HG02938 (cell line): ENCODE measurements at regions not wholly inside any gene's neighbourhood (a gene's known extent, or its start where the extent isn't known, plus 50 kb on each side); places are given as distances from the start of the nearest gene placed in this dataset.
"Not testable (repeated sequence)": the region's sequence is repeated elsewhere in the genome, so short reads cannot be mapped to it uniquely, and the experiment has no call there.

Experiments used
- ATAC-seq: cut with Tn5 transposase; IDR thresholded peaks from one replicate; pipeline ENCODE4 v1.9.1; 2021; ENCODE audit warnings: mild to moderate bottlenecking, moderate library complexity; ENCODE audit not compliant: unreplicated experiment

- no peak for ATAC-seq
Observed at GRCh38 chr1:4460651-4461050, 193.8 kb upstream of the AJAP1 start.

GRCh38 chr1:4461726-4462290, 192.6 kb upstream of the AJAP1 start:
- ATAC-seq = no peak

- no peak for ATAC-seq
Observed at GRCh38 chr1:4462831-4463484, 191.5 kb upstream of the AJAP1 start.

DNA sequence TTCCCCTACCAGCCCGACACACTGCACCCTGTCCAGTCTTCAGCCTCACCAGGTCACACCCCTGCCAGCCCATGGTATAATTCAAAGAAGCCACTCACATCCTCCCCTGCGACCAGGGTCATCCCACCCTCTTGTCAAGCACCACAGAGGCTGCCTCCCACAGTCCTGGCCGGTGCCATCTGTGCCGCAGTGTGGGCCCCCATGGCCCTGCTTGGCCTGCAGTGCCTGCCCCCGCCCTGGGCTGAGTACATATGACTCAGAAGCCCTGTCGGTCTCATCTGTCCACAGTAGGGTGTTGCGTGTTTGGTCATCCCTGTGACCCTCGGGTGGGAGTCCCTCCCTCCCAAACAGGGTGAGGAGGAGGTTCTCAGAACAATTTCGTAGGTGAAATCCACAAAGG, 190.8 kb upstream of the AJAP1 start:
- no peak for ATAC-seq

- ATAC-seq = no peak
Observed at GRCh38 chr1:4464478-4464877, 189.9 kb upstream of the AJAP1 start.

- ATAC-seq = no peak
Observed at GRCh38 chr1:4467241-4467640, 187.2 kb upstream of the AJAP1 start.

- ATAC-seq = no peak
Observed at GRCh38 chr1:4468386-4468785, 186.0 kb upstream of the AJAP1 start.

- ATAC-seq = no peak
Observed at GRCh38 chr1:4468804-4469514, 185.4 kb upstream of the AJAP1 start.

GRCh38 chr1:4476394-4476793, 178.0 kb upstream of the AJAP1 start:
- no peak for ATAC-seq

- no peak for ATAC-seq
Observed at GRCh38 chr1:4481451-4481850, 173.0 kb upstream of the AJAP1 start.

DNA sequence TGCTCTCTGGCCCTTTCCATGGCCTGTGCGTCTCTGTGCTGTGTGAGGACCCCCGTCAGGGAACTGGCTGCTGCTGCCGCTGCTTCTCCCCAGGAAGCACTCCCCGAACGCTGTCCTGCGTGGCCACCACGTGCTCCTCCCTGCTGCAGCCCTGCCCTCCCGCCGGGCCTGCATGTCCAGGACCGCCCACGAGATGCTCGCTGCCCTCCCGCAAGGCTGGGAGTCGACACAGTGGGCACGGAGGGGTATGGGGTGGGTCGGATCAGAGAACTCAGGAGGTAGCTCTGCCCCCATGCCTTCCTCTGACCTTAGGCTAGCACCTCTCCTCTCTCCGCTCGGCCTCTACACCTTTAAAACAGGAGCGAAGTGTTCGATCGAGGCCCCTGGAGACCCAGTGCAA, 171.9 kb upstream of the AJAP1 start:
- no peak for ATAC-seq

GRCh38 chr1:4483021-4483625, 171.3 kb upstream of the AJAP1 start:
- ATAC-seq = no peak

- no peak for ATAC-seq
Observed at GRCh38 chr1:4485398-4485797, 169.0 kb upstream of the AJAP1 start.

GRCh38 chr1:4485878-4486277, 168.5 kb upstream of the AJAP1 start:
- ATAC-seq = no peak

DNA sequence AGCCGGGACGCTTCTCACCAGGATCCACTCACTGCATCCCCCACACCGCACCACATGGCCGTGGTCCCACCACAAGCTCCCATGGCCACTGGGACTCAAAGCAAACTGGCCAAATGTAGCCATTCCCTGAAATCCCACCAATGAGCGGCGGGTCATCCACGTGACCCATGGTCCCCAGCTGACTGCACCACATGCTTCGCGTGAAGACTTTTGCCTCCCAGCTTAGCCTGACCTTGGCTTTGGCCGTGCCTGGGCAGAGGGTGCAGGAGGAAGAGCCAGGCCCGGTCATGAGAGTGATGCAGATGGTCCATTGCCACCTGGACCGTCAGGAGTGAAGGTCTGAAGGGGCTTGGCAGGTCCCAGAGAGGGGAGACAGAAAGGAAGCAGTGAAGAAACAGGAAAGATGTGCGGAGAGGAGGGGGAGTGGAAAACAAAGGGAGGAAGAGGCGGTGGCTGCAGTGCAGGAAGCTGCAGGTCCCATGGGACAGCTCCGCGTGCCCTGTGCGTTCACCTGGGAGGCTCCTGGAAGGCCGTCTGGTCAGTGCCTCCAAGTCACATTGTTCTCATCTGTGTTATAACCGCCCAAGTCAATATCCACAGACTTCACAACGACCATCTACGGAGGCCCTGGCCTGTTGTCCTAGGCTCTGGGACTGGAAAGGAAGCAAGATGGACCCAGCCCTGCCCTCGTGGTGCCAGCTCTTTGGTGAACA, 167.8 kb upstream of the AJAP1 start:
- ATAC-seq = no peak

DNA sequence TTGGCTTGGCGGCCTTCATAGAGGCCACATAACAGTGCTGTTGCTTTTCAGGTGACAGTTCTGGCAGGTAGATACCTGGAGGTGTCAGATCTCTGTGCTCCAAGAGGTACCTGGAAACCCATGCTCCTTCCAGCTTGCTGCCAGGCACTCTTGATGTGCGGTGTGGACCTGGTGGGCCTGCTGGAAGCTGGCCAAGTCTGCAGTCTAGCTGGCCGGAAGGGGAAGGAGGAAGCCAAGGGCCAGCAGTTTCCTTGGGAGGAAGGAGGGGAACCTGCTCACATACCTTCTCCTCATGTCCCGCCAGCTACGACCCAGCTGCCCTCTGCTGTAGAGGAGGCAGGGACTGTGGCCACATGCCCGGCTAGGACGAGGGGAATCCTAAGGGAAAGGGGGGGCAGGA, 166.4 kb upstream of the AJAP1 start:
- no peak for ATAC-seq

DNA sequence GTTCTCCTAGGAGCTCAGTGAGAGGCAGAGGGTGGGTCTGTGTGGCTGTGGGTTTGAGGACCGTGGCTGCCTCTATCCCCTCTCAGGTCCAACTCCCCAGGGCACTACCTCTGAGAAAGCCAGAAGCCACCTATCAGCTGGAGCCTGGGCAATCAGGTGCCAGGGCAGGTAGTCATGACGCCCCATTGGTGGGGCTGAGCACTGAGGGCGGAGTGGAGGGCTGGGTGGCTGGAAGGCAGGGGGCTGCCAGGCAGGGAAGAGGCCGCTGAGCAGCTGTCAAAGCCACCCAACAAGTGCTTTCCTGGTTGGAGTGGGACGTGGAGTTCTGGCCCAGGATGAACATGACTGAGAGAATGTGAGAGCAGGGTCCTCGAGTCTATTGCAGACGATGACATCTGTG, 164.9 kb upstream of the AJAP1 start:
- ATAC-seq = no peak

- ATAC-seq = not testable (repeated sequence)
Observed at GRCh38 chr1:4489992-4490391, 164.4 kb upstream of the AJAP1 start.

DNA sequence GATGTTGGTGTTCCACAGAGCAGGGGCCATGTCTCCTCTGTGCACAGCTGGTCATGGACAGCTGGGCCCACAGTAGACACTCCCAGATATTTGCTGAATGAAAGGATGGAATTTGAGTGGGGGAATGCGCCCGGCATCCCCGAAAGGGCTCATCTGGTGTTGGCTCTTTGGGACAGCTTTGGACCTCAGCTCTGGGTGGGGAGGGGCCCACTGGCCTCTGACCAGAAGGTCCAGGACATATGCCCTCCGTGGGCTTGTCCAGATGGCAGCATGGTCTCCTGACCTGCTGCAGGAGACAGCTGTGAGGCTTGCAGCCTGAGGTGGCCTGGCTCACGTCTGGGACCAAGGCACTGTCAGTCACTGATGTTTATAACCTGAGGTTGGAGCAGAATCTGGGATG, 160.4 kb upstream of the AJAP1 start:
- ATAC-seq = no peak

GRCh38 chr1:4494558-4494957, 159.9 kb upstream of the AJAP1 start:
- ATAC-seq = no peak

DNA sequence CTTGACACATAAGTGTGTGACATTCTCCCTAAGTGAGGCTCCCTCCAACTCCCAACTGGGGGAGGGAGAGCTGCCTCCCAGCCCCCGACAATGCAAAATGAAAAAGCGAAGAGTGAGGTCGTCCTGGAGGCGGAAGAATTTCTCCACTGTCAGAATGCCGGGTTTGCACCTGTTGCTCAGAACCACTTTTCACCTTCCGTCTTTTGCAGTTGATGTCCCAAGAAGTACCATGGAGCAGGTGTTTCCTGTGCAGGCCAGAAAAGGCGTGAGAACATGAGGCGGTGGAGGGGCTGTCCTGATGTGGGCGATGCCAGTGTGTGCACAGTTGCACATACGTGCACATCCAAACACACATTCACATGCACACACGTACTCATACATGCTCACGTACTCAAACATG, 158.6 kb upstream of the AJAP1 start:
- ATAC-seq = no peak
